PC-9 (cell line): ENCODE measurements at regions not wholly inside any gene's neighbourhood (a gene's known extent, or its start where the extent isn't known, plus 50 kb on each side); places are given as distances from the start of the nearest gene placed in this dataset.

ENCODE experiments used
- EZH2 ChIP-seq: fragments of 200-600 bp; sonication (generic); IDR thresholded peaks from 2 replicates; pipeline ENCODE4 v1.8.0; 2017; ENCODE audit warnings: antibody characterized with exemption, low read depth
- TF ChIP-seq, protein P1 (sequence below): fragments of 200-600 bp; sonication (generic); conservative IDR thresholded peaks from 2 replicates; pipeline ENCODE4 v1.6.1; 2017; ENCODE audit warnings: mixed run types, antibody characterized with exemption, mild to moderate bottlenecking, moderate library complexity

DNA sequence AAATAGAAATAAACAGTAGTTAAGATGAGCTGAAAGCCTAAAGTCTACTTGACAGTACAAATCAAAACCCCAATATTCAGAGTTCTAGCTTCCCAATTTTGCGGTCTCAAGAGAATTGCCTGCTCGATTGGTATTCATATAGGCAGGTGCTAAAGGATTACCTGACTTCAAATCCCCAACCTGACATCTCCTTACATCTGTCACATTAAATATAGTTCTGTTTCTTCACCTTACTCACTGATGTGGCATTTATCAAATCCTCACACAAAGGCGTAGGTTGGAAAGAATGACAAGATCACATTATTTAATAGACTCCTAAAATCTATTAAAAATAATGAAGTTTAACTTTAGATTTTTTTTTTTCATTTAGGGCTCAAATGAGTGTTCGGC, 72.8 kb upstream of the ANKH start:
- TF ChIP-seq, protein P1, sequence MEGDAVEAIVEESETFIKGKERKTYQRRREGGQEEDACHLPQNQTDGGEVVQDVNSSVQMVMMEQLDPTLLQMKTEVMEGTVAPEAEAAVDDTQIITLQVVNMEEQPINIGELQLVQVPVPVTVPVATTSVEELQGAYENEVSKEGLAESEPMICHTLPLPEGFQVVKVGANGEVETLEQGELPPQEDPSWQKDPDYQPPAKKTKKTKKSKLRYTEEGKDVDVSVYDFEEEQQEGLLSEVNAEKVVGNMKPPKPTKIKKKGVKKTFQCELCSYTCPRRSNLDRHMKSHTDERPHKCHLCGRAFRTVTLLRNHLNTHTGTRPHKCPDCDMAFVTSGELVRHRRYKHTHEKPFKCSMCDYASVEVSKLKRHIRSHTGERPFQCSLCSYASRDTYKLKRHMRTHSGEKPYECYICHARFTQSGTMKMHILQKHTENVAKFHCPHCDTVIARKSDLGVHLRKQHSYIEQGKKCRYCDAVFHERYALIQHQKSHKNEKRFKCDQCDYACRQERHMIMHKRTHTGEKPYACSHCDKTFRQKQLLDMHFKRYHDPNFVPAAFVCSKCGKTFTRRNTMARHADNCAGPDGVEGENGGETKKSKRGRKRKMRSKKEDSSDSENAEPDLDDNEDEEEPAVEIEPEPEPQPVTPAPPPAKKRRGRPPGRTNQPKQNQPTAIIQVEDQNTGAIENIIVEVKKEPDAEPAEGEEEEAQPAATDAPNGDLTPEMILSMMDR = no peak
- TF ChIP-seq EZH2 = no peak
